ENCODE measurements at regions not wholly inside any gene's neighbourhood (a gene's known extent, or its start where the extent isn't known, plus 50 kb on each side); places are given as distances from the start of the nearest gene placed in this dataset.

DNA sequence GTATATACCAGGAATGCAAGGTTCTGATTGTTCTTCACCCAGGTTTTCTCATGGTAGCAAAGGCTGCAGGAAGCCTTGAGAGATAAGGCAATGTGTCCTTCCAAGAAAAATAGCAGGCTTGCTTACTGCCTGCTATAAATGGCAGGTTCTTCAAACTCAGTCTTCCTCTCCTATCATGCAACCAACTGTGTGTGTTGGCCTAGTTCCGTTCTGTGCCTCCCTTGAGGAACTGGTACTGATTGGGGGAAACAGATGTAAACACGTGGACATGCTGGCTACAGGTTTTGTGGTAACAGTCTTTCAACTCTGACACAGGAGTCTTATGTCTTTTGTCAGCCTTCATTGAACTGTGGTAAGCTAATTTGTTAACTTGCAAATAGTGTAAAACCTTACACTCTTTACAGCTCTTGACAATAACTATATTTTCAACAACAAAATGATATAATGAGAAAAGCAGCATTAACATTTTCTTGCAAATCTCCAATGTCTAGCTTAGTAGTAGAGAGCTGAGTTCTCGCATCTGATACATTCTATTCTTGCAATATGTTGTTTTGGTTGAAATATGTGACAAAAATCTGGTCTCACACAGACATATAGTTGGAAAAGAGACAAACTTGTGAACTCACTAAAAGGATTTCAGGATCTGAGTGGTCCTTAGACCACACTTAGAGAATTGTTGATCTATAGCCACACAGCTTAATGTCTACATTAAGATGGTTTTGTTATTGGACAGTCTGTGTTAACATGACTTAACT is 54.7 kb upstream of the LSM8 start:
- H3K27me3 ChIP-seq (ENCODE audit: control insufficient read depth, insufficient read depth, low read length): no peaks in the 10 kb centered on the region
- no peak overlapping the region for H3K56ac ChIP-seq (ENCODE audit: extremely low read depth, insufficient read depth, low read length)
- BruUV-seq (replicated peaks): no TSS peak
- H2BK120ac ChIP-seq (ENCODE audit: low read depth, low read length): no peak overlapping the region
- H3K4me3 ChIP-seq (ENCODE audit: insufficient read depth, low read depth, low read length): no peak overlapping the region
- CTCF ChIA-PET: no interaction called here
- ATAC-seq (ENCODE audit: low read depth) (no peak), DNase-seq (no peak)
- no peak overlapping the region for H2AK9ac ChIP-seq (replicated peaks; ENCODE audit: low read depth, low read length, poor library complexity)
- no peaks in the 10 kb centered on the region for H3K36me3 ChIP-seq (ENCODE audit: control insufficient read depth, insufficient read depth, low read length)
- H3K14ac ChIP-seq (replicated peaks; ENCODE audit: low read depth, low read length): no peak overlapping the region
- no peak overlapping the region for H3K4ac ChIP-seq (ENCODE audit: low read depth, low read length)
- no peak overlapping the region for H4K91ac ChIP-seq (ENCODE audit: insufficient read depth, low read depth, low read length)
- H3K4me1 ChIP-seq (ENCODE audit: control insufficient read depth, insufficient read depth, low read length): no peaks in the 10 kb centered on the region
- H2BK15ac ChIP-seq (ENCODE audit: low read depth, low read length): no peak overlapping the region
- H4K20me1 ChIP-seq (ENCODE audit: insufficient read depth, low read length): no peaks in the 10 kb centered on the region
- no CpG with 5 or more reads among the region's 3 CpGs for WGBS, 2 experiments (ENCODE audit: extremely low coverage in 2 of 2, insufficient read length in 1 of 2)
- no peak overlapping the region for H2AK5ac ChIP-seq (ENCODE audit: low read depth, low read length)
- H3K9me1 ChIP-seq (ENCODE audit: insufficient read depth, low read length): no peaks in the 10 kb centered on the region
- H2BK20ac ChIP-seq (ENCODE audit: low read depth, low read length): no peak overlapping the region
- POLR2A ChIA-PET (ENCODE audit: unreplicated experiment): no interaction called here
- in situ Hi-C loops (cut with MboI; ENCODE audit: low sequenced_read_pairs) (no loop called here), intact Hi-C loops (cut with micrococcal nuclease) (no loop called here), dilution Hi-C loops (cut with HindIII; ENCODE audit: low sequenced_read_pairs, unreplicated experiment) (no loop called here)
- no peak overlapping the region for H2AFZ ChIP-seq (replicated peaks; ENCODE audit: low read length, poor library complexity)
- H3K9ac ChIP-seq (ENCODE audit: low read depth, low read length): no peak overlapping the region
- no peak overlapping the region for H4K8ac ChIP-seq (ENCODE audit: low read depth in 2 of 2, low read length in 2 of 2)
- TF ChIP-seq FOS (IDR thresholded peaks at IDR 0.05; ENCODE audit: low read depth, low read length) (no peak), NFE2L2 (IDR thresholded peaks at IDR 0.05; ENCODE audit: low read depth, low read length) (no peak), RFX5 (IDR thresholded peaks at IDR 0.05; ENCODE audit: low read depth, low read length) (no peak), CHD1 (IDR thresholded peaks at IDR 0.05; ENCODE audit: low read depth, low read length) (no peak), POLR2A (IDR thresholded peaks at IDR 0.05; ENCODE audit: low read depth, low read length) (no peak), MAZ (IDR thresholded peaks at IDR 0.05; ENCODE audit: borderline replicate concordance, low read depth, low read length) (no peak), CEBPB (IDR thresholded peaks at IDR 0.05; ENCODE audit: low read depth, low read length) (no peak), RAD21 (IDR thresholded peaks at IDR 0.05; ENCODE audit: low read length) (no peak), RCOR1 (IDR thresholded peaks at IDR 0.05; ENCODE audit: insufficient replicate concordance, low read length) (no peak), MAFK (IDR thresholded peaks at IDR 0.05; ENCODE audit: low read depth, low read length) (no peak), BHLHE40 (IDR thresholded peaks at IDR 0.05; ENCODE audit: low read depth, low read length) (no peak), MXI1 (IDR thresholded peaks at IDR 0.05; ENCODE audit: borderline replicate concordance, low read depth, low read length) (no peak), SMC3 (IDR thresholded peaks at IDR 0.05; ENCODE audit: low read depth, low read length) (no peak)
- TF ChIP-seq, protein P1, sequence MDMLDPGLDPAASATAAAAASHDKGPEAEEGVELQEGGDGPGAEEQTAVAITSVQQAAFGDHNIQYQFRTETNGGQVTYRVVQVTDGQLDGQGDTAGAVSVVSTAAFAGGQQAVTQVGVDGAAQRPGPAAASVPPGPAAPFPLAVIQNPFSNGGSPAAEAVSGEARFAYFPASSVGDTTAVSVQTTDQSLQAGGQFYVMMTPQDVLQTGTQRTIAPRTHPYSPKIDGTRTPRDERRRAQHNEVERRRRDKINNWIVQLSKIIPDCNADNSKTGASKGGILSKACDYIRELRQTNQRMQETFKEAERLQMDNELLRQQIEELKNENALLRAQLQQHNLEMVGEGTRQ (IDR thresholded peaks at IDR 0.05; ENCODE audit: low read depth, low read length): no peak
- TF ChIP-seq, protein P2, sequence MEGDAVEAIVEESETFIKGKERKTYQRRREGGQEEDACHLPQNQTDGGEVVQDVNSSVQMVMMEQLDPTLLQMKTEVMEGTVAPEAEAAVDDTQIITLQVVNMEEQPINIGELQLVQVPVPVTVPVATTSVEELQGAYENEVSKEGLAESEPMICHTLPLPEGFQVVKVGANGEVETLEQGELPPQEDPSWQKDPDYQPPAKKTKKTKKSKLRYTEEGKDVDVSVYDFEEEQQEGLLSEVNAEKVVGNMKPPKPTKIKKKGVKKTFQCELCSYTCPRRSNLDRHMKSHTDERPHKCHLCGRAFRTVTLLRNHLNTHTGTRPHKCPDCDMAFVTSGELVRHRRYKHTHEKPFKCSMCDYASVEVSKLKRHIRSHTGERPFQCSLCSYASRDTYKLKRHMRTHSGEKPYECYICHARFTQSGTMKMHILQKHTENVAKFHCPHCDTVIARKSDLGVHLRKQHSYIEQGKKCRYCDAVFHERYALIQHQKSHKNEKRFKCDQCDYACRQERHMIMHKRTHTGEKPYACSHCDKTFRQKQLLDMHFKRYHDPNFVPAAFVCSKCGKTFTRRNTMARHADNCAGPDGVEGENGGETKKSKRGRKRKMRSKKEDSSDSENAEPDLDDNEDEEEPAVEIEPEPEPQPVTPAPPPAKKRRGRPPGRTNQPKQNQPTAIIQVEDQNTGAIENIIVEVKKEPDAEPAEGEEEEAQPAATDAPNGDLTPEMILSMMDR (conservative IDR thresholded peaks at IDR 0.05; ENCODE audit: low read depth, low read length): no peak
- TF ChIP-seq, protein P3, sequence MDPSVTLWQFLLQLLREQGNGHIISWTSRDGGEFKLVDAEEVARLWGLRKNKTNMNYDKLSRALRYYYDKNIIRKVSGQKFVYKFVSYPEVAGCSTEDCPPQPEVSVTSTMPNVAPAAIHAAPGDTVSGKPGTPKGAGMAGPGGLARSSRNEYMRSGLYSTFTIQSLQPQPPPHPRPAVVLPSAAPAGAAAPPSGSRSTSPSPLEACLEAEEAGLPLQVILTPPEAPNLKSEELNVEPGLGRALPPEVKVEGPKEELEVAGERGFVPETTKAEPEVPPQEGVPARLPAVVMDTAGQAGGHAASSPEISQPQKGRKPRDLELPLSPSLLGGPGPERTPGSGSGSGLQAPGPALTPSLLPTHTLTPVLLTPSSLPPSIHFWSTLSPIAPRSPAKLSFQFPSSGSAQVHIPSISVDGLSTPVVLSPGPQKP (IDR thresholded peaks at IDR 0.05; ENCODE audit: borderline replicate concordance, low read depth, low read length): no peak
- H4K5ac ChIP-seq (ENCODE audit: low read depth, low read length): no peak overlapping the region
- H3K9me3 ChIP-seq (ENCODE audit: control insufficient read depth, insufficient read depth, low read length): no peaks in the 10 kb centered on the region
- no peaks in the 10 kb centered on the region for H3K79me1 ChIP-seq (ENCODE audit: low read depth in 1 of 2, low read length in 2 of 2)
- H2BK5ac ChIP-seq (ENCODE audit: low read depth, low read length, poor library complexity, severe bottlenecking): no peak overlapping the region
- no peak overlapping the region for H3K27ac ChIP-seq (ENCODE audit: insufficient read depth, low read length)
- no peak overlapping the region for H3K4me2 ChIP-seq (ENCODE audit: low read depth, low read length)
- H3K23ac ChIP-seq (ENCODE audit: low read depth, low read length): no peak overlapping the region
- no peak overlapping the region for H3K18ac ChIP-seq (ENCODE audit: low read depth, low read length)

All from IMR-90 (cell line).